K562 (cell line): ENCODE measurements at regions not wholly inside any gene's neighbourhood (a gene's known extent, or its start where the extent isn't known, plus 50 kb on each side); places are given as distances from the start of the nearest gene placed in this dataset.

Experiments
- ATAC-seq: fragments of 200-7000 bp; cut with Tn5 transposase; 3 replicates; pipeline ENCODE4 v1.9.1; 2020; ENCODE audit warnings: moderate library complexity
- BruUV-seq: library from RNA; stranded (reverse); fragments of 400-500 nt; replicated peaks from 2 replicates; lab custom pipeline; 2021; lab: Mats Ljungman, UMichigan
- CTCF ChIA-PET: fragments of 300-600 bp; formaldehyde crosslinking; extraction: SDS; loops from one replicate; lab custom pipeline; 2021; ENCODE audit warnings: low intra/inter-chr PET ratio; lab: Yijun Ruan, JAX
- POLR2A ChIA-PET: fragments of 300-600, 350-650 bp; sonication (Branson Sonifier 250); formaldehyde crosslinking; extraction: SDS; loops from one replicate; lab custom pipeline; 2021; ENCODE audit warnings: antibody characterized with exemption, inconsistent platforms; lab: Yijun Ruan, JAX
- DNase-seq, 4 experiments: peaks; one replicate each; pipeline versions ENCODE4 v3.0.0 to v3.0.0-alpha.2; 2011 to 2018; ENCODE audit warnings: low spot score in 3 of 4, mixed read lengths in 3 of 4; ENCODE audit errors: extremely low read depth in 1 of 4
- FAIRE-seq: peaks from 2 replicates; lab custom pipeline; 2011; peaks lifted over from hg19 to GRCh38; lab: Jason Lieb, UNC
- H2AFZ ChIP-seq: 2 replicates; pipeline ENCODE4 v1.6.0; 2011; ENCODE audit warnings: low read depth, low read length, control low read depth, inconsistent platforms
- H3K27ac ChIP-seq: fragments of 200-600 bp; 3 replicates; pipeline ENCODE4 v1.8.0; 2011; ENCODE audit warnings: low read depth, mild to moderate bottlenecking, control low read depth, inconsistent platforms, low read length, moderate library complexity, mixed read lengths; ENCODE audit errors: extremely low read depth
- H3K27me3 ChIP-seq, 2 experiments: fragments of 300-600 bp in 1 of 2; 2 replicates in 1 of 2; 3 replicates in 1 of 2; pipeline versions ENCODE4 v1.6.0 to v1.8.0; 2011; ENCODE audit warnings: inconsistent platforms in 2 of 2, low read length in 2 of 2, mild to moderate bottlenecking in 1 of 2, mixed read lengths in 1 of 2, moderate library complexity in 1 of 2; ENCODE audit not compliant: control insufficient read depth in 2 of 2, insufficient read depth in 2 of 2
- H3K36me3 ChIP-seq: fragments of 300-600 bp; 3 replicates; pipeline ENCODE4 v1.8.0; 2011; ENCODE audit warnings: mild to moderate bottlenecking, low read length, inconsistent platforms; ENCODE audit not compliant: control insufficient read depth, insufficient read depth
- H3K4me1 ChIP-seq, 2 experiments: fragments of 200-600 bp in 1 of 2; replicated peaks in 1 of 2; 2 replicates in 1 of 2; 3 replicates in 1 of 2; pipeline versions ENCODE4 v1.5.1 to v1.8.0; 2011; ENCODE audit warnings: inconsistent platforms in 2 of 2, low read length in 2 of 2, mild to moderate bottlenecking in 1 of 2, mixed read lengths in 1 of 2, moderate library complexity in 1 of 2; ENCODE audit not compliant: control insufficient read depth in 2 of 2, insufficient read depth in 2 of 2
- H3K4me2 ChIP-seq: 2 replicates; pipeline ENCODE4 v1.6.1; 2011; ENCODE audit warnings: low read length, control low read depth, inconsistent platforms, mixed read lengths; ENCODE audit not compliant: insufficient read depth
- H3K4me3 ChIP-seq: fragments of 200-600 bp; sonication (generic), shearing (Covaris generic); 2 replicates; pipeline ENCODE4 v1.5.1; 2016; ENCODE audit warnings: control low read depth, inconsistent platforms
- H3K79me2 ChIP-seq: fragments of 200-600 bp; 3 replicates; pipeline ENCODE4 v1.8.0; 2011; ENCODE audit warnings: low read length, inconsistent platforms; ENCODE audit not compliant: control insufficient read depth, insufficient read depth
- H3K9ac ChIP-seq, 2 experiments: 2 replicates each; pipeline versions ENCODE4 v1.6.0 to v1.6.1; 2011; ENCODE audit warnings: low read depth in 2 of 2, low read length in 2 of 2, control low read depth in 1 of 2, inconsistent platforms in 1 of 2, mild to moderate bottlenecking in 1 of 2, mixed read lengths in 1 of 2; ENCODE audit not compliant: insufficient read depth in 1 of 2
- H3K9me1 ChIP-seq: one replicate; pipeline ENCODE4 v1.6.0; 2011; ENCODE audit warnings: inconsistent platforms, mild to moderate bottlenecking, low read length, moderate library complexity; ENCODE audit not compliant: control insufficient read depth, insufficient read depth
- H3K9me3 ChIP-seq: replicated peaks from 2 replicates; pipeline ENCODE4 v1.5.1; 2011; ENCODE audit warnings: low read depth, low read length, inconsistent platforms; ENCODE audit not compliant: control insufficient read depth, insufficient read depth
- H4K20me1 ChIP-seq: replicated peaks from 2 replicates; pipeline ENCODE4 v1.6.1; 2011; ENCODE audit warnings: low read length, inconsistent platforms, mixed read lengths; ENCODE audit not compliant: control insufficient read depth, insufficient read depth
- BCOR ChIP-seq: fragments of 450-650 bp; IDR thresholded peaks from 2 replicates; pipeline ENCODE4 v1.6.1; 2016
- CTCF ChIP-seq, 3 experiments: IDR thresholded peaks in 2 of 3; conservative IDR thresholded peaks in 1 of 3; 2 replicates each; pipeline ENCODE4 v1.5.1; 2011 to 2012; ENCODE audit warnings: low read length in 3 of 3, mild to moderate bottlenecking in 3 of 3, control low read depth in 2 of 3, improper control_type of control experiment in 1 of 3, inconsistent platforms in 1 of 3, low read depth in 1 of 3, mixed read lengths in 1 of 3, moderate library complexity in 1 of 3; ENCODE audit not compliant: insufficient read depth in 2 of 3
- ELF2 ChIP-seq: fragments of 250-450 bp; sonication (Bioruptor Pico); IDR thresholded peaks from 2 replicates; pipeline ENCODE4 v1.5.0; 2021; ENCODE audit warnings: mild to moderate bottlenecking
- FOXJ3 ChIP-seq: sonication (generic); formaldehyde crosslinking; IDR thresholded peaks from 2 replicates; pipeline ENCODE4 v1.4.0; 2020; ENCODE audit warnings: mild to moderate bottlenecking, missing genetic modification reagents
- HCFC1 ChIP-seq: IDR thresholded peaks from 2 replicates; pipeline ENCODE4 v1.6.1; 2012; ENCODE audit warnings: low read depth, low read length, improper control_type of control experiment
- HOMEZ ChIP-seq: fragments of 250-450 bp; sonication (Bioruptor Pico); IDR thresholded peaks from 2 replicates; pipeline ENCODE4 v1.4.0; 2020; ENCODE audit warnings: mild to moderate bottlenecking, moderate library complexity
- NFRKB ChIP-seq: fragments of 450-650 bp; IDR thresholded peaks from 2 replicates; pipeline ENCODE4 v1.6.1; 2016; ENCODE audit warnings: low read depth
- SMARCA4 ChIP-seq: fragments of 450-650 bp; IDR thresholded peaks from 2 replicates; pipeline ENCODE4 v1.6.1; 2016
- SRF ChIP-seq, 2 experiments: fragments of 250-450, 450-650 bp in 1 of 2; sonication (Bioruptor Pico) in 1 of 2; sonication (generic) in 1 of 2; formaldehyde crosslinking; IDR thresholded peaks; 2 replicates each; pipeline versions ENCODE4 v1.5.0 to v1.5.1; 2020 to 2022; ENCODE audit warnings: mild to moderate bottlenecking in 1 of 2, missing genetic modification reagents in 1 of 2
- TCF7 ChIP-seq: sonication (generic); IDR thresholded peaks from 2 replicates; pipeline ENCODE4 v1.6.1; 2016; ENCODE audit warnings: antibody characterized with exemption, borderline replicate concordance
- ZBTB17 ChIP-seq: fragments of 450-650 bp; formaldehyde crosslinking; IDR thresholded peaks from 2 replicates; pipeline ENCODE4 v1.4.0; 2020; ENCODE audit warnings: mild to moderate bottlenecking
- ZKSCAN1 ChIP-seq: fragments of 150-350 bp; IDR thresholded peaks from 2 replicates; pipeline ENCODE4 v1.6.1; 2016; ENCODE audit warnings: low read depth, low read length
- ZNF717 ChIP-seq: fragments of 250-450 bp; sonication (Bioruptor Pico); IDR thresholded peaks from 2 replicates; pipeline ENCODE4 v1.5.0; 2021
- WGBS: fragments of 100-300 bp; shearing (Covaris generic); methylation state at CpG from one replicate; pipeline ENCODE4 v1.1.6; 2016; ENCODE audit warnings: low coverage, mixed read lengths; ENCODE audit not compliant: insufficient coverage; ENCODE audit errors: missing lambda C conversion rate; 5-methylcytosine and 5-hydroxymethylcytosine counted together
- in situ Hi-C: fragments of 300-500 bp; cut with MboI; formaldehyde crosslinking; loops from 4 replicates; pipeline ENCODE4 v1.15.0; 2018; ENCODE audit warnings: inconsistent platforms, mixed read lengths
- intact Hi-C: fragments of 100-400 bp; cut with micrococcal nuclease; formaldehyde crosslinking; loops from 2 replicates; pipeline ENCODE4 v1.14.2; 2022

- Histone ChIP-seq H2AFZ (no peak overlapping the region), H3K4me3 (no peak overlapping the region), H3K27me3 (no peaks in the 10 kb centered on the region), H3K4me1 (no peaks in the 10 kb centered on the region), H3K36me3 (no peaks in the 10 kb centered on the region), H4K20me1 (no peaks in the 10 kb centered on the region), H3K9me1 (no peaks in the 10 kb centered on the region), H3K9ac (no peak overlapping the region), H3K9me3 (no peaks in the 10 kb centered on the region), H3K27ac (no peak overlapping the region), H3K79me2 (no peaks in the 10 kb centered on the region), H3K4me2 (no peak overlapping the region)
- DNase-seq (no peak), FAIRE-seq (no peak), ATAC-seq (no peak)
- BruUV-seq, result no TSS peak
- TF ChIP-seq HCFC1 (no peak), BCOR (no peak), NFRKB (no peak), SRF (CRISPR knock-in tag; IDR thresholded peaks at IDR 0.05) (no peak), ZBTB17 (CRISPR knock-in tag) (no peak), ELF2 (no peak), FOXJ3 (no peak)
- ChIA-PET CTCF (no interaction called here), POLR2A (no interaction called here)
- in situ Hi-C loops (no loop called here), intact Hi-C loops (no loop called here)
- 0% methylated on average over 3 of the region's 4 CpGs for WGBS
Observed at GRCh38 chr20:6709910-6710595, 57.4 kb upstream of the BMP2 start.

GRCh38 chr20:6708010-6708409 lies 59.5 kb upstream of the BMP2 start:
- ATAC-seq (no peak), DNase-seq (no peak), FAIRE-seq (no peak)
- intact Hi-C loops (no loop called here), in situ Hi-C loops (no loop called here)
- ChIA-PET POLR2A (no interaction called here), CTCF (no interaction called here)
- H3K4me1 ChIP-seq, result no peaks in the 10 kb centered on the region
- H3K4me2 ChIP-seq, result no peak overlapping the region
- no peak overlapping the region for H3K27ac ChIP-seq
- no peaks in the 10 kb centered on the region for H3K36me3 ChIP-seq
- no peak overlapping the region for H3K9ac ChIP-seq
- BruUV-seq, result no TSS peak
- H4K20me1 ChIP-seq, result no peaks in the 10 kb centered on the region
- no peak overlapping the region for H2AFZ ChIP-seq
- no peaks in the 10 kb centered on the region for H3K79me2 ChIP-seq
- no peaks in the 10 kb centered on the region for H3K9me1 ChIP-seq
- no peaks in the 10 kb centered on the region for H3K9me3 ChIP-seq
- H3K4me3 ChIP-seq, result no peak overlapping the region
- no CpG with 5 or more reads among the region's 1 CpG for WGBS
- H3K27me3 ChIP-seq, result no peaks in the 10 kb centered on the region
- no peak for TF ChIP-seq SMARCA4
- no peak for TF ChIP-seq ZKSCAN1
- no peak for TF ChIP-seq TCF7
- TF ChIP-seq ZNF717, result no peak
- TF ChIP-seq HOMEZ, result no peak
- TF ChIP-seq CTCF (IDR thresholded peaks at IDR 0.05 in 2 of 3, conservative IDR thresholded peaks at IDR 0.05 in 1 of 3; ENCODE audit: insufficient read depth in 2 of 3, low read depth in 1 of 3, low read length in 3 of 3), result no peak
